Left renal pelvis (tissue), 4 donors: ENCODE measurements at regions not wholly inside any gene's neighbourhood (a gene's known extent, or its start where the extent isn't known, plus 50 kb on each side); places are given as distances from the start of the nearest gene placed in this dataset.
"Not testable (repeated sequence)": the region's sequence is repeated elsewhere in the genome, so short reads cannot be mapped to it uniquely, and the experiment has no call there.

ENCODE experiments used
- DNase-seq, 4 donors: peaks; one replicate each; pipeline ENCODE4 v3.0.0-alpha.2; 2013; ENCODE audit warnings: low read depth in 4 of 4, low spot score in 3 of 4

- peak in 3 of 4 donors; percentile 25 to 47 (median 33) for DNase-seq
Observed at GRCh38 chr6:9250852-9251251, 815.5 kb upstream of the SLC35B3 start.

- no peak for DNase-seq
Observed at GRCh38 chr6:9248133-9248532, 812.8 kb upstream of the SLC35B3 start.

- DNase-seq: no peak
Observed at GRCh38 chr6:9240861-9241260, 805.5 kb upstream of the SLC35B3 start.

- no peak for DNase-seq
Observed at GRCh38 chr6:9236443-9236842, 801.1 kb upstream of the SLC35B3 start.

GRCh38 chr6:9233686-9234085, 798.3 kb upstream of the SLC35B3 start:
- DNase-seq: no peak

- DNase-seq: no peak
Observed at GRCh38 chr6:9233226-9233625, 797.9 kb upstream of the SLC35B3 start.

- DNase-seq: no peak
Observed at GRCh38 chr6:9225441-9225871, 790.1 kb upstream of the SLC35B3 start.

GRCh38 chr6:9224539-9224938, 789.2 kb upstream of the SLC35B3 start:
- no peak for DNase-seq

GRCh38 chr6:9213717-9214116, 778.4 kb upstream of the SLC35B3 start:
- DNase-seq: not testable (repeated sequence)

GRCh38 chr6:9208966-9209365, 773.6 kb upstream of the SLC35B3 start:
- DNase-seq: peak in 2 of 4 donors; percentile 5 to 8

- DNase-seq: no peak
Observed at GRCh38 chr6:9205645-9206044, 770.3 kb upstream of the SLC35B3 start.

GRCh38 chr6:9204171-9204570, 768.8 kb upstream of the SLC35B3 start:
- no peak for DNase-seq

GRCh38 chr6:9200712-9201111, 765.4 kb upstream of the SLC35B3 start:
- DNase-seq: no peak

- no peak for DNase-seq
Observed at GRCh38 chr6:9197726-9198125, 762.4 kb upstream of the SLC35B3 start.

GRCh38 chr6:9195322-9195721, 760.0 kb upstream of the SLC35B3 start:
- no peak for DNase-seq

- DNase-seq: no peak
Observed at GRCh38 chr6:9192405-9192909, 757.1 kb upstream of the SLC35B3 start.

GRCh38 chr6:9186148-9186547, 750.8 kb upstream of the SLC35B3 start:
- DNase-seq: no peak

GRCh38 chr6:9178071-9178470, 742.7 kb upstream of the SLC35B3 start:
- DNase-seq: no peak

- no peak for DNase-seq
Observed at GRCh38 chr6:9173229-9173628, 737.9 kb upstream of the SLC35B3 start.

- no peak for DNase-seq
Observed at GRCh38 chr6:9172096-9172495, 736.8 kb upstream of the SLC35B3 start.

- DNase-seq: no peak
Observed at GRCh38 chr6:9168669-9169068, 733.3 kb upstream of the SLC35B3 start.

GRCh38 chr6:9161731-9162130, 726.4 kb upstream of the SLC35B3 start:
- no peak for DNase-seq

GRCh38 chr6:9159051-9159450, 723.7 kb upstream of the SLC35B3 start:
- DNase-seq: no peak
